ENCODE measurements at regions not wholly inside any gene's neighbourhood (a gene's known extent, or its start where the extent isn't known, plus 50 kb on each side); places are given as distances from the start of the nearest gene placed in this dataset.

DNA sequence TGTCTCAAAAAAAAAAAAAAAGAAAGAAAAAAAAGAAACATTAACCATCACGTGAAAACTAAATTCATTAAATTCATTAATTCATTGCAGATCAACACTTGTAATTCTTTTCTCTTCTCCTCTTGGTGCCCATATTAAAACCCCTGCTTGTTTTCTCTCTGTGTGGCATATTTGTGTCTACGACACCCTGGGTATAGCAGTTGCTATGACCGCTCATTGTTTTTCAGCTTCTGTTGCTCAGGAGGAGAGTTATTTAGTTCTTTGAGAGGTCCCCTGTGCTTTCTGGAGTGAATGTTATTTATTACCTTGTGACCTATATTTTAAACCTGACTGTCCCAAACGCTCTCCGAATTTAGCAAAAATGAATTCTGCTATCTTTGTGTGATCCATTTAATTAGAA, 62.3 kb upstream of the CLMP start:
- TF ChIP-seq, protein P1, sequence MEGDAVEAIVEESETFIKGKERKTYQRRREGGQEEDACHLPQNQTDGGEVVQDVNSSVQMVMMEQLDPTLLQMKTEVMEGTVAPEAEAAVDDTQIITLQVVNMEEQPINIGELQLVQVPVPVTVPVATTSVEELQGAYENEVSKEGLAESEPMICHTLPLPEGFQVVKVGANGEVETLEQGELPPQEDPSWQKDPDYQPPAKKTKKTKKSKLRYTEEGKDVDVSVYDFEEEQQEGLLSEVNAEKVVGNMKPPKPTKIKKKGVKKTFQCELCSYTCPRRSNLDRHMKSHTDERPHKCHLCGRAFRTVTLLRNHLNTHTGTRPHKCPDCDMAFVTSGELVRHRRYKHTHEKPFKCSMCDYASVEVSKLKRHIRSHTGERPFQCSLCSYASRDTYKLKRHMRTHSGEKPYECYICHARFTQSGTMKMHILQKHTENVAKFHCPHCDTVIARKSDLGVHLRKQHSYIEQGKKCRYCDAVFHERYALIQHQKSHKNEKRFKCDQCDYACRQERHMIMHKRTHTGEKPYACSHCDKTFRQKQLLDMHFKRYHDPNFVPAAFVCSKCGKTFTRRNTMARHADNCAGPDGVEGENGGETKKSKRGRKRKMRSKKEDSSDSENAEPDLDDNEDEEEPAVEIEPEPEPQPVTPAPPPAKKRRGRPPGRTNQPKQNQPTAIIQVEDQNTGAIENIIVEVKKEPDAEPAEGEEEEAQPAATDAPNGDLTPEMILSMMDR (IDR thresholded peaks at IDR 0.05; ENCODE audit: low read depth, low read length, missing input control) = no peak
- TF ChIP-seq, protein P2, sequence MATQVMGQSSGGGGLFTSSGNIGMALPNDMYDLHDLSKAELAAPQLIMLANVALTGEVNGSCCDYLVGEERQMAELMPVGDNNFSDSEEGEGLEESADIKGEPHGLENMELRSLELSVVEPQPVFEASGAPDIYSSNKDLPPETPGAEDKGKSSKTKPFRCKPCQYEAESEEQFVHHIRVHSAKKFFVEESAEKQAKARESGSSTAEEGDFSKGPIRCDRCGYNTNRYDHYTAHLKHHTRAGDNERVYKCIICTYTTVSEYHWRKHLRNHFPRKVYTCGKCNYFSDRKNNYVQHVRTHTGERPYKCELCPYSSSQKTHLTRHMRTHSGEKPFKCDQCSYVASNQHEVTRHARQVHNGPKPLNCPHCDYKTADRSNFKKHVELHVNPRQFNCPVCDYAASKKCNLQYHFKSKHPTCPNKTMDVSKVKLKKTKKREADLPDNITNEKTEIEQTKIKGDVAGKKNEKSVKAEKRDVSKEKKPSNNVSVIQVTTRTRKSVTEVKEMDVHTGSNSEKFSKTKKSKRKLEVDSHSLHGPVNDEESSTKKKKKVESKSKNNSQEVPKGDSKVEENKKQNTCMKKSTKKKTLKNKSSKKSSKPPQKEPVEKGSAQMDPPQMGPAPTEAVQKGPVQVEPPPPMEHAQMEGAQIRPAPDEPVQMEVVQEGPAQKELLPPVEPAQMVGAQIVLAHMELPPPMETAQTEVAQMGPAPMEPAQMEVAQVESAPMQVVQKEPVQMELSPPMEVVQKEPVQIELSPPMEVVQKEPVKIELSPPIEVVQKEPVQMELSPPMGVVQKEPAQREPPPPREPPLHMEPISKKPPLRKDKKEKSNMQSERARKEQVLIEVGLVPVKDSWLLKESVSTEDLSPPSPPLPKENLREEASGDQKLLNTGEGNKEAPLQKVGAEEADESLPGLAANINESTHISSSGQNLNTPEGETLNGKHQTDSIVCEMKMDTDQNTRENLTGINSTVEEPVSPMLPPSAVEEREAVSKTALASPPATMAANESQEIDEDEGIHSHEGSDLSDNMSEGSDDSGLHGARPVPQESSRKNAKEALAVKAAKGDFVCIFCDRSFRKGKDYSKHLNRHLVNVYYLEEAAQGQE (IDR thresholded peaks at IDR 0.05) = no peak
